ENCODE measurements at regions not wholly inside any gene's neighbourhood (a gene's known extent, or its start where the extent isn't known, plus 50 kb on each side); places are given as distances from the start of the nearest gene placed in this dataset.

- no peak for TF ChIP-seq CTCF (IDR thresholded peaks at IDR 0.05)
- H3K27ac ChIP-seq = no peak overlapping the region
- DNase-seq (ENCODE audit: low spot score) = no peak
- no peaks in the 10 kb centered on the region for H3K4me1 ChIP-seq (ENCODE audit: control insufficient read depth in 1 of 2, low read depth in 2 of 2)
- H3K27me3 ChIP-seq (replicated peaks; ENCODE audit: insufficient read depth) = no peaks in the 10 kb centered on the region
- H3K36me3 ChIP-seq = no peaks in the 10 kb centered on the region
- no peak for ATAC-seq (ENCODE audit: insufficient number of reproducible peaks, low FRiP score, low read depth)
- no peak overlapping the region for H3K4me3 ChIP-seq
- H3K9me3 ChIP-seq = no peaks in the 10 kb centered on the region
Measured at GRCh38 chr2:78928502-78928901, 97.0 kb upstream of the REG3G start.

GRCh38 chr2:78940998-78941397 lies 84.5 kb upstream of the REG3G start:
- H3K4me3 ChIP-seq = no peak overlapping the region
- no peak for DNase-seq (ENCODE audit: low spot score)
- H3K27me3 ChIP-seq (replicated peaks; ENCODE audit: insufficient read depth) = no peaks in the 10 kb centered on the region
- no peak for ATAC-seq (ENCODE audit: insufficient number of reproducible peaks, low FRiP score, low read depth)
- no peaks in the 10 kb centered on the region for H3K4me1 ChIP-seq (ENCODE audit: control insufficient read depth in 1 of 2, low read depth in 2 of 2)
- no peak for TF ChIP-seq CTCF (IDR thresholded peaks at IDR 0.05)
- no peak overlapping the region for H3K27ac ChIP-seq
- no peaks in the 10 kb centered on the region for H3K9me3 ChIP-seq
- H3K36me3 ChIP-seq = no peaks in the 10 kb centered on the region

GRCh38 chr2:78941751-78942150 lies 83.8 kb upstream of the REG3G start:
- Histone ChIP-seq H3K4me1 (ENCODE audit: control insufficient read depth in 1 of 2, low read depth in 2 of 2) (no peaks in the 10 kb centered on the region), H3K9me3 (no peaks in the 10 kb centered on the region), H3K4me3 (no peak overlapping the region), H3K36me3 (no peaks in the 10 kb centered on the region), H3K27me3 (replicated peaks; ENCODE audit: insufficient read depth) (no peaks in the 10 kb centered on the region), H3K27ac (no peak overlapping the region)
- DNase-seq (ENCODE audit: low spot score) (no peak), ATAC-seq (ENCODE audit: insufficient number of reproducible peaks, low FRiP score, low read depth) (no peak)
- no peak for TF ChIP-seq CTCF (IDR thresholded peaks at IDR 0.05)

- TF ChIP-seq CTCF (IDR thresholded peaks at IDR 0.05) = no peak
- DNase-seq (ENCODE audit: low spot score) = no peak
Measured at GRCh38 chr2:78963881-78964280, 61.6 kb upstream of the REG3G start.

GRCh38 chr2:78967294-78967693 lies 58.2 kb upstream of the REG3G start:
- no peak for DNase-seq (ENCODE audit: low spot score)
- H3K27ac ChIP-seq = no peak overlapping the region
- TF ChIP-seq CTCF (IDR thresholded peaks at IDR 0.05) = no peak
- no peaks in the 10 kb centered on the region for H3K9me3 ChIP-seq
- H3K4me1 ChIP-seq (ENCODE audit: control insufficient read depth in 1 of 2, low read depth in 2 of 2) = no peaks in the 10 kb centered on the region
- no peak for ATAC-seq (ENCODE audit: insufficient number of reproducible peaks, low FRiP score, low read depth)
- no peaks in the 10 kb centered on the region for H3K36me3 ChIP-seq
- no peaks in the 10 kb centered on the region for H3K27me3 ChIP-seq (replicated peaks; ENCODE audit: insufficient read depth)
- no peak overlapping the region for H3K4me3 ChIP-seq

More at GRCh38 chr2:78963881-78964280, 61.6 kb upstream of the REG3G start:
- no peak overlapping the region for H3K4me3 ChIP-seq
- H3K4me1 ChIP-seq (ENCODE audit: control insufficient read depth in 1 of 2, low read depth in 2 of 2) = no peaks in the 10 kb centered on the region
- no peak overlapping the region for H3K27ac ChIP-seq
- no peaks in the 10 kb centered on the region for H3K27me3 ChIP-seq (replicated peaks; ENCODE audit: insufficient read depth)
- no peak for ATAC-seq (ENCODE audit: insufficient number of reproducible peaks, low FRiP score, low read depth)
- H3K36me3 ChIP-seq = no peaks in the 10 kb centered on the region
- no peaks in the 10 kb centered on the region for H3K9me3 ChIP-seq
